Skeletal muscle cell (primary cell): ENCODE measurements at regions not wholly inside any gene's neighbourhood (a gene's known extent, or its start where the extent isn't known, plus 50 kb on each side); places are given as distances from the start of the nearest gene placed in this dataset.

Experiments
- DNase-seq: peaks from one replicate; pipeline ENCODE4 v3.0.0-alpha.2; 2010; ENCODE audit warnings: low read depth
- H3K4me3 ChIP-seq: 2 replicates; pipeline ENCODE4 v1.5.1; 2011; ENCODE audit warnings: low read depth, mild to moderate bottlenecking, control low read depth, low read length, moderate library complexity

DNA sequence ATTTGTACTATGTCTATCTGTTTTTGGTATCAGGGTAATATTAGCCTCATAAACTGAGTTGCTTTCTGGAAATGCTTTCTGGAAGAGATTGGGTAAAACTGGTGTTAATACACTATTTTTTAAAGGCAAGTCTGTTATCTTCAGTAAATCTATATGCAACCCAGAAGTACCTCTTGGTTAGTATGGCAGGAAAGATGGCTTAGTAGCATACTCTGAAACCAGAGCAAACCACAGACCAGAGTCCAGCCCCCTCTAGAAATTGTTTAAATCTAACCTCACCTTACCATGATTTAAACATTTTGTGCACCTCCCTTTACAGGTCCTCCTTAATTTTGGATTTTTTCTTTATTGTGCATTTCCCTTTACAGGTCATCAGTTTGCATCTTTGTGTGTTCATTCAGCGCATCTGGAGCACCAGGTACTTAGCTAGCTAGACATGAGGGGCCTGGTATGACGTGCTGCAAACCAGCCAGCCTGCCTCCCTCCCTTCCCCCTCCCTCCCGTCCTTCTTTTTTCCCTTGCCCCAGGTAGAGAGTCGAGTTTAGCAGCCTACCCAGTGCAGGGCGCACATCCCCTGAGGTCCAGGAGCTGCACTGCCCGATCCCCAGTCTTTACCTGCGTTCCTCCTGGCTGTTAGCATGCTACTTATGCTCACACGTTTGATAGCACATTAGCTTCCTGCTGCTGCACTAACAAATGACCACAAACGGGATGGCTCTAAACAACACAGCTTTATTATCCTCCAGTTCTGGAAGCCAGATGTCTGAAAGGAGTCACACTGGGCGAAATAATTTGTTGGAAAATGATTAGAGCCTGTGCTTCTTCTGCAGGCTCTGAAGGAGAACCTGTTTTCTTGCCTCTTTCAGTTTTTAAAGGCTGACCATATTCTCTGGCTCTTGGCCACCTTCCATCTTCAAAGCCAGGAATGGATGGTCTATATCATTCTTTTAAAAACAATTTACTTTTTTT, 299.9 kb upstream of the HABP2 start:
- no peak for DNase-seq

DNA sequence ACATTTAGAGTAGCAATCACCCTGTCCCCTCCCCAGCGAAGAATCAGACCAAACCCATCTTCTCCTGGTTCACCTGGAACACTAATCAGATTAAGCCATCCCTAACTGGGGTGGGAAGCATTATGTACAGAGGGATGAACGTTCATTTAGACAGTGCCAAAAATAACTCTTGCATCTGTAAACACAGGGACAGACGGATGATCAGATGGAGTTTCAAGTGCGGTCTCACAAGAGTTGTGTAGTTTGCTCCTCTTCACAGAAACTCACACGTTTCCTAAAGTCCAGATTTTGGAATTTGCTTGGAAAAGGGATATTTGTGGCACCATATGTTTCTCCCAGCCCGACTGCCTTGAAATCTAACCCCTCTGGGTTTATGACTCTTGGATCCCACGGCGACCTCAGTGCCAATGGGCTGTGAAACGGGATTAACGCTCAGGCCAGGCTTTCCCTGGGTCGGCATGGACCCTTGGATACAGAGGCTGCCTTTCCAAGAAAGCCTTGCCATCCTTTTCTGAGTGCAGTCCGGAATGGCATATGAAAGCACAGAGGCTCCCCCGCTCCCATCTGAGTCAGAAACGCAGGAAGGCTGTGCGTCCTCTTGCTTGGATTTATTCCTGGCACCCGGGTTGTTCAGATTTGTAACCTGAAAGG, 293.2 kb upstream of the HABP2 start:
- no peak overlapping the region for H3K4me3 ChIP-seq
- no peak for DNase-seq

More for the DNA sequence above, 299.9 kb upstream of the HABP2 start:
- no peak overlapping the region for H3K4me3 ChIP-seq

DNA sequence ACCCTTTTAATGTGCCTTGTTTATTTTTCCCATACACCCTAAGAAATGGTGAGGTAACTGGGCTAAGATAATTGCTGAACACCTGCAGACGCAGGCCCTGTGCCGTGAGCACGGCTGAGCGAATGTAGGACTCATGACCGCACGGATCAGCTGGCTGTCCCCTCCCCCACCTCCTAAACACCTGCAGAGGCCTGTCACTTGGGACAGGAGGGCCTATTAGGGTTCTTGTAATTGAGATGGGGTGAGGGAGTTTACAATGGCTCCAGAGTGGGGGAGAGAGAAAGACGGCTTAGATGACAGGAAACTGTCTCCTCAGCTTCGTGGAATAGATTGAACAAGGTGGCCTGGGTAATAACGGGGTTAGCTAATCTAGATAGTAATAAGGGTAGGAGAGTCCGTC, 291.7 kb upstream of the HABP2 start:
- no peak overlapping the region for H3K4me3 ChIP-seq
- DNase-seq, result no peak

DNA sequence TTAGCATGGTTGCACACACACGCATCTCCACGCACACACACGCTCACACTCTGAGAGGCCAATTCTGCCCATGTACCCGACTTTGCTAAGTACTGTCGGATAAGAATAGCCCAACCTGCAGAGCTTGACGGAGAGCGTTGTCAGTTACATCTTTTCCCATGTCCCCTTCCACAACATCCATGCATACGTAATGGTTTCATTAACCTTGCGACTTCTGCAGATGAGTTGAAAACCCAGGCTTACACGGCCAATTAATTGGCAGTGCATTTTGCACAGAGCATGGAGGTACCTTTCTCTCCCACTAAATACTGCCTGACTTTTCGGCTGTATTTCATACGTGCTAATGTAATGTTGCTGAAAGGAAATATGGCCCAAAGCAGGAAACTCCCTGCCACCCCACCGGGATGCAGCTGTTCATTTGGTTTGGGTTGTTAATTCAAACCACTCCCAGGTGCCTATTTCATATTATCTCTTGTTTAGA, 291.2 kb upstream of the HABP2 start:
- no peak for DNase-seq
- H3K4me3 ChIP-seq, result no peak overlapping the region

DNA sequence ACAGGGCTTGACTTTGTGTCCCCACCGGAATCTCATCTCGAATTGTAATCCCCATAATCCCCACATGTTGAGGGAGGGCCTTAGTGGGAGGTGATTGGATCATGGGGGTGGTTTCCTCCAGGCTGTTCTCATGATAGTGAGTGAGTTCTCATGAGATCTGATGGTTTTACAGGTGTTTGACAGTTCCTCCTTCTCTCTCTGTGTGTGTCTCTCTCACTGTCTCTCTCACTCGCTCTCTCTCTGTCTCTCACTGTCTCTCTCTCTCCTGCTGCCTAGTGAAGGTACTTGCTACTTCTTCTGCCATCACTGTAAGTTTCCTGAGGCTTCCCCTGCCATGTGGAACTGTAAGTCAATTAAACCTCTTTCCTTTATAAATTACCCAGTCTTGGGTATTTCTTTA, 289.8 kb upstream of the HABP2 start:
- no peak for DNase-seq
- H3K4me3 ChIP-seq, result no peak overlapping the region

DNA sequence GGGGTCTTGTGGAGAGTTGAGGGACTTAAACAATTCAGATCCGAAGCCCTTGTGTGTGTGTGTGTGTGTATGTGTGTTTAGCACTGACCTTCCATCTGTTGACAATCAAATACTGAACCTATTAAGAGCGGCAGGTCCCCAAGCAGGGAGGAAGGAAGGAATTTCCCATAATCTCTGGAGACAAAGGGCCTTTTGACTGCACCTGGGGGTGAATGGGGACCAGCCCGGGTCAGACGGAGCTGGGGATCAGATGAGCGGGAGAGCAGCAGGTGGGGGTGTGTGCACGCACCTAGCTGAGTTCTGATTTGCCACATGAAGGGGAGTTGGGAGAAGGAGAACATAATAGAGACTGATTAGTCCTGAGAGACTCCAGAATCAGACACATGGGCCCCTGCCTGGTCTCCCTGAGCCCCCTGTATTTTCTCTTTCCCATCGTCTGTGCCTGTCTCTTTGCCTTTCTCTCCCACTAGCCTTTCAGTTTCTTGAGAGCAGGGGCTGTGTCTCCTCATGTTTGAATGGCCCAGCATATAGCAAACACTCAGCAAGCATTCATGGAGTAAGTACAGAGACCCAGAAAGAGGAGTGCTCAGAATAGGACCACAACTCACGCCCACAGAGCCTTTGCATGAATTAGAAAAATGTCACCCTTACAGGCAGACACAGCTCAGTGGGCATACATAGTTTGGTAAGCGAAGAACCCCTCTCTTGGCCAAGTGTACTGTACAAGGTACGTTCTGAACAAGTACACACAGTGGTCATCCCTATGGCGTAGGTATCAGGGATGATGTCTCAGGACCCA, 288.3 kb upstream of the HABP2 start:
- no peak overlapping the region for H3K4me3 ChIP-seq
- DNase-seq, result no peak

DNA sequence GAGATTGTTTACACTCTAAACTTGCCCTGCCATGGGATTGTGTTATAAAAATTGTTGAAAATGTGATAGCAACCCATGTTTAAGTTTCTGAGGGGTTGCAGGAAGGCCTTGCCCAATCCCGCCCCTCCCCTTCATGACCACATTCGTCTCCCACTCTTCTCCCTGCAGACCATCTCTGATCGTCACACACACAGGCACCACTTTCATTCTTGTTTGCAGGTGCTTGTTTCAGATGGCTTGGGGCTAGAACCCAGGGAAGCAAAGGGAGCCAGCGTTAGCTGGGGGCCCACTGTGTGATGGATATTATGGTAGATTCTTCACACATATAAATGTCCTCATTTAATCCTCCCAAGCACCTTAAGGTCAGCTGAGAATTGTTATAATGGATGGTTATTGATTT, 286.7 kb upstream of the HABP2 start:
- DNase-seq, result no peak
- H3K4me3 ChIP-seq, result no peak overlapping the region

DNA sequence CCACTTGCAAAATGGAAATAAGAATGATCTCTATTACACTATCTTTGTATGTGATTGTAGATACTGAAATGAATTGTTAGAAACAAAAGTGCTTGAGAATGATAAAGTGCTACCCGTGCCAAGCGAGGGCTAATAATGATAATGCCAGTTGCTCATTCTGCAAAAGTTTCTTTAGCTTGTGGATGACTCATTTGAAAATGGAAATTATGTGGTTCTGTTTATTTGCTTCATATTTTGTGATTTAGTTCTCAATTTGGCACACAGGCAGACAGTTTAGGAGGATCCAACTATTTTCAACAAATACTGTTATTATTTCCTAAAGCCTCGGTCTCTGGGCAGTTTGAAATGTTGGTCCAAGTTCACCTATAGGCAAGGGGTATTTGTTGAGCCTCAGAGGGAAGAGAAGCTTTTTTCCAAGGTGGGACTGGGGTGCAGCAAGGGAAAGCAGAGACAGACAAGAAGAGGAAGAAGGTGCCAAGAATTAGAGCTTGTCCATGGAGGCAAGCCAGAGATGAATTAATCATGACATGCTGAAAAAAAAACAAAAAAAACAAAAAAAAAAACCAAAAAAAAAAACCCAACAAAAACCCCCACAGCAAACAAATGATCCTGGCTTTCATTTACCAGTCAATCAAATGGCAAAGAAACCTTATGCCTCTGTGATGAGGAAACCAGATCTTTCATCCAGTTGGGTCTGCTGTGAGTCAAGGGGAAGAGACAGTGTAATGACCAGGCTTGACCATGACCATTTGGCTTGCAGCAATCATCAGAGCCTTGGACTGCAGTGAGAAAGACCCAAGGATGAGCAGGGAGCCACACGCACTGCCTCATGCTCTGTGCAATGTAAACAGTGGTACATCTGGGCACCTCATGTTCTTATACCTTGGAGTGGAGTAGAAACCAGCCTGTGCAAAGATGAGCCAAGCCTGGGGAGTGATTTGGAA, 285.0 kb upstream of the HABP2 start:
- no peak overlapping the region for H3K4me3 ChIP-seq
- no peak for DNase-seq

DNA sequence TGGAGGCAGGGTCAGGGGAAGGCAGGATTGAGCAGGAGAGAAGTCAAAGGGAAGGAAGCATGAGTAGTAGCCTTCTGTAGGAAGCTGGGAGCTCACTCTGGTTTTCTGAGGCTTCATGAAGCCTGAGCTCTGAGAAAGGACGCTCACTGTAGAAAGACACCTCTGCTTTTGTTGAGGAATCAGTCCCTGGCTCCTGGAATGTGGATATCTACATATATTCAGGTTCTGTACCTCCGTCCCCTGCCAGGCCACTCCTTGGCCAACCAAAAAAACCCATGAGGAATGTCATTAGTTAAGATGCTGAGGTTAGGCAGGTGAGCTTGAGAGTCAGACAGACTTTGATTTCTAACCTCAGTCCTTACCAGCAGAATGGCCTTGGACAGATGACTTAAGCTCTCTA, 283.5 kb upstream of the HABP2 start:
- H3K4me3 ChIP-seq, result no peak overlapping the region
- no peak for DNase-seq

DNA sequence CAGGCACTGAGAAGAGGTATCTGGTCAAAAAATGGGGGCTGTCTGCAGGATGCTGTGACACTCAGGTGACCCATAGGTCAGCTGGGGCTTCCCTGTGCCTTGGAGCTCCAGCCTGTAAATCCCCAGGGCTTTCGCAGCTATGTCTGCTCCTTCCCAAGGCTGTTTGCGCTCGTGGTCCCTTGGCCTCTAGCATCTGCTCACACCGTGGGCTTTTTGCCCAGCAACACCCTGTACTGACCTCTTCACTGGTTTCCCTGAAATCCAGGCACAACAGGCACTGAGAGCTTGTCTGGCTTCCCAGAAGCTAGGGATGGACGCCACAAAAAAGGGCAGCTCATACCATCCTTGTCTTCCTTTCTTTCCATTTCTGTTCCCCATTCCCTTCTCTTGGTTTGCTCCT, 280.3 kb upstream of the HABP2 start:
- no peak for DNase-seq
- H3K4me3 ChIP-seq, result no peak overlapping the region

DNA sequence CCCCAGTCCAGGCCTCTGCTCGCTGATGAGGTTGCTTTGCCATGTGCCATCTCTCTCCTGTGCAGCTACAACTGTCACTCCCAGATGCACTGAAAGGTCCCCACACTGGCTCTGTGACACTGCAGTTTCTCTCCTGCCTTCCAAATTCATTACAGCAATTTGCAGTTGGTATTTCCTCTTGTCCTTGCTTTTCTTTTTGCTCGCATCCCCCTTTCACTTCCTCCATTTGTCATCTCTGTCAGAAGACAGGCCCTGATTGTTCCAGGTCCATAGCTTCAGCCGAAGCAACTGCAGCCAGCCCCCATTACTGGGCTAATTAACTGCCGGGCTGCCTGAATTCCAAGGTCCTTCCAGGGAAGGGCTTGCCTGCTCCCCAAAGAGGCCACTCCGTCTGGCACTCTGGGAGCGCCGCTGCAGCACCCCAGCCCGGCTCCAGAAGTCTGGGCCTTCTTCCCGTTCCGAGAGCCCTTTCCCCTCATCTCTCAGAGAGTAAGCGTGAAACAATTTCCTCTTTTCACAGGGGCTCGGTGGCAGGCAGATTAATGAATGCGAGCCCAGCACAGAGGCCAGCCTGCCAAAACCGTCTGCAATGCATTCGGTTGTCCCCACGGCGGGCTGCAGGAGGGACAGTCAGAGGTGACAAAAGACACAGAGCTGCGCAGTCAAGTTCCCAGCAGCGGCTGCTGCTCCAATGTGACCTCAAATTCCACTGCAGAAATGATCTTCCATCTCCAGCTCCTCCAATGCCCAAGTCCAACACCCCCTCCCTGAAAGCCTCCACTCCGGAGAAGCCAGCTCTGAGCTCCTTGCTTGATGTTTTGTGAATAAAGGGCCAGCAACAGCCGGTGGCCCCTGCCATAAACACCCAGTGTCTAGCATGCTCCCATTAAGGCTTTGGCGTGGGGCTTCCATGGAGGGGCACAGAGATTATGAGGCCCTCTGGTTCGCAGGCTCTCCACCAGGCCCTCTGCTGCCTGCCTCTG, 279.4 kb upstream of the HABP2 start:
- DNase-seq, result no peak
- no peak overlapping the region for H3K4me3 ChIP-seq

DNA sequence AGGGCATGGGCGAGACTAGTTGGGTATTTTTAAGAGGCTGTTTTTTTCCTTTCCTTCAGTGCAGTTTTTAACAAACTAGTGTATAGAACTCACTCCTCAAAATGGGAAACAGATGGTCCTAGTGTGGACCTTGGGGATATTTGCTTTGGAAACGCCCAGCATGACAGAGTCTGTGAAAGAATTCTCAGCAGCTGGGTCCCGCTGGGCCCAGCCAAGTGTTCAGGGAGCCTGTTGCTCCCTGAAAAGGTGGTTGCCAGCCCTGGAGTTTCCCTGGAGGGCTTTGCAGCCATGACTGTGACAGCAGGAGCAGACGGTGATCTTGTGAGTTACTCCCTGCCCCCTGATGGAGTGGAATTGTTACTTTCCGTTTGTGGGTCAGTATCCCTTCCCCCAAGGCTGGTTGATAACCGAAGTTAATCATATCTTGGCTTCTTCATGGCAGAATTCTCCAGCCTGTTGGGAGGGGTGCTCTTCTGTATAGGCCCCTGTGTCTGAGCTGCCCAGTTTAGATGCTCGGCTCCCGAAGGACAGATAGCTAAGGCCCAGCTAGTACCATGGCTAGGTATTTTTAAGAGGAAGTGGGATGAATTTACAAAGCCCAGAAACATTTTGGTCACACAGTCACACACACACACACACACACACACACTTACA, 278.6 kb upstream of the HABP2 start:
- DNase-seq, result no peak
- H3K4me3 ChIP-seq, result no peak overlapping the region

DNA sequence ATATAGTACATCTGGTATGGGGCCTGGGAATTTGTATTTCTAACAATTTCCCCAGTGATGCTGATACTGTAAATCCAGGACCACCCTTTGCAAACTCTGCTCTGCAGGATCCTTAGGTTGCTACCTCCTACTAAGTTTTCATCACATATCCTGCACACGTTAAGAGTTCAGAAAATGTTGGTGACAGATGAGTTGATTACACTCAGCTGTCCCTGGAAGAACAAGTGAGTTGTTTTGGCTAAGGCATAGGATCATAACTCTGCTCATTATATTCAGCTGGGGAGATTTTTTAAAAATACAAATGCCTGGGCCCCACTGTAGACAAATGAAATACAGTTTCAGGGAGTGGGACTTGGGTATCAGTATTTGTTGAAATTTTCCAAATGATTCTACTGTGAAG, 274.6 kb upstream of the HABP2 start:
- no peak overlapping the region for H3K4me3 ChIP-seq
- DNase-seq, result no peak

DNA sequence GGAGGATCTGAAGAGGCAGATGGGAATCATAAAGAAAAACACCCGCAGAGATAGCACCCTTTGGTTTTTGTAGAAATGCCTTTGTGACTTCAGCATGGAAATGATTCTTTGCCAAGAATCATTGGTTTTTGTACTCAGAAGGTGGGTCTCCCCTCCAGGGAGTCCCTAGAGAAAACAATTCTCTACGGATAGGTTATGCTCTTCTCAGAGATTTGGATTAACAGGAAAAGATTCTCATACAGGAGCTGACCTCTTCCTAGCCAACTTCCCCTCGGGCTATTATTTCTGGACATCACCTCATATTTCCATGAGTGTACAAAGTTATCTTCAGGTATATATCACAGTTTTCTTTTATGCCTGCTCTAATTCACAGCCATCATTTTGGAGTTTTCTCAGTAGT, 274.2 kb upstream of the HABP2 start:
- DNase-seq, result no peak

DNA sequence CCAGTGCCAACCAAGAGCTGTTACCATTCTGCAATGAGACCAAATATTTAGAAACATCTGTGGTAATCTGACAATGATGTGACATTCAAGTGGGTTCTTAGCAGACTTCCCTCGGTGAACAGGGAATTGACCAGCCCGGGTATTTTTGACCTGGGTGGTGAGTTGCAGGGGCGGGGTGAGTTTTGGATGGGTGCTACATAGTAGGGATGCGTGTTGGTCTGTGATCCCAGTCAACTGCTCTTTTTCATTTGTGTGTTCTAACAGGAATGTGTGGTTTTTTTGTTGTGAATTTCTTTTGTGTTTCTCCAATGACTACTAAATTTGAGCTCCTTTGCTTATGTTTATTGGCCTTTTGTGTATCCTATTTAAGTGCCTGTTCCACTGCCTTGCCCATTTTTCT, 273.6 kb upstream of the HABP2 start:
- H3K4me3 ChIP-seq, result no peak overlapping the region
- DNase-seq, result no peak

More for the DNA sequence above, 274.2 kb upstream of the HABP2 start:
- no peak overlapping the region for H3K4me3 ChIP-seq

DNA sequence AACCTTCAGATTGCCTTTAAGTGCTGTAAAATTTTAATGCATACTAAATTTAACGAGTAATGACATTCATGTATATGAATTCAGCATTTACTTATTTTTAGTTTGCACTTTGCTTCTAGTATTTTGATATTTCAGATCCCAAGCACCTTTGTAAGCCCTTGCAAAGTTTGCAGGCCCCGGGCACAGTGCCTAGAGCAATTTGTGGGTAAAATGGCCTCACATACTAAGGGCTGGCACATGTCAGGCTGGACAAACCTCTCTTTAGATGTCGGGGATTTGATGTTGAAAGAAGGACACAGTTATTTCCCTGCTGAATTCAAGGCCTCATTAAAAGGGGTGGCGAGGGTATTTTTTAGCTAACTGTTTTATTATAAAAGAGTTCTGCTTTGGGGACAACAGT, 270.3 kb upstream of the HABP2 start:
- DNase-seq, result no peak
- H3K4me3 ChIP-seq, result no peak overlapping the region

DNA sequence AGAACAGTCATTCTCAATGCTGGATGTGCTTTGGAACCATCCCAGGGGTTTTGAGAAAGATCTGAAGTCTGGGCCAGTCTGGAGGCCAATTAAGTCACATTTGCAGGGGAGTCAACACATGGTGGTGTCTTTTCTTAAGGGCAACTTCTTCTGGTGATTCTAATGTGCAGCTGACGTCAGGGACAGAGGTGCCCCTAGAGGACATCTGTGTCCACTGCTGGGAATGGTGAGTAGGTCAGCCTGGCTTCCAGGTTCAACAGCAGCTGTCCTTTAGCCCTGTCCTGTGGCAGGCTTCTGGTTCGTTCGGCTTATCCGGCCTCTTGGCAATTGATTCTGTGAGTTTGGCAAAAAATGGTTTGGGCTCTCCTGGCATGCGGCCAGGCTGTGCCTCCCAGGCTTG, 269.7 kb upstream of the HABP2 start:
- no peak for DNase-seq
- H3K4me3 ChIP-seq, result no peak overlapping the region
